HG03342 (cell line): ENCODE measurements at regions not wholly inside any gene's neighbourhood (a gene's known extent, or its start where the extent isn't known, plus 50 kb on each side); places are given as distances from the start of the nearest gene placed in this dataset.

Experiments
- ATAC-seq: cut with Tn5 transposase; IDR thresholded peaks from one replicate; pipeline ENCODE4 v1.9.1; 2021; ENCODE audit warnings: mild to moderate bottlenecking, moderate library complexity; ENCODE audit not compliant: unreplicated experiment

- no peak for ATAC-seq
Observed at GRCh38 chr3:131151-131888, 65.2 kb upstream of the CHL1 start.

GRCh38 chr3:132378-132777, 64.2 kb upstream of the CHL1 start:
- ATAC-seq, result no peak

- no peak for ATAC-seq
Observed at GRCh38 chr3:132904-133303, 63.7 kb upstream of the CHL1 start.

GRCh38 chr3:140748-141330, 55.7 kb upstream of the CHL1 start:
- no peak for ATAC-seq
